SK-N-SH (cell line): ENCODE measurements at regions not wholly inside any gene's neighbourhood (a gene's known extent, or its start where the extent isn't known, plus 50 kb on each side); places are given as distances from the start of the nearest gene placed in this dataset.

Source experiments
- CTCF ChIA-PET: fragments of 300-600, 350-600 bp; formaldehyde crosslinking; extraction: SDS; loops from one replicate; lab custom pipeline; 2021; lab: Yijun Ruan, JAX
- POLR2A ChIA-PET: fragments of 350-600 bp; sonication (Branson Sonifier 250); formaldehyde crosslinking; extraction: SDS; loops from one replicate; lab custom pipeline; 2020; ENCODE audit warnings: antibody characterized with exemption, inconsistent platforms; lab: Yijun Ruan, JAX
- DNase-seq: peaks from one replicate; pipeline ENCODE4 v3.0.0; 2012
- H2AFZ ChIP-seq: fragments of 200-600 bp; sonication (generic); 2 replicates; pipeline ENCODE4 v1.8.1; 2016; ENCODE audit warnings: antibody characterized with exemption, mild to moderate bottlenecking, low read depth
- H3F3A ChIP-seq: fragments of 200-600 bp; sonication (generic); replicated peaks from 2 replicates; pipeline ENCODE3; 2016; ENCODE audit warnings: antibody characterized with exemption, mild to moderate bottlenecking; ENCODE audit not compliant: insufficient read depth
- H3K27ac ChIP-seq, 2 experiments: fragments of 200-500 bp in 1 of 2; fragments of 200-600 bp in 1 of 2; sonication (Bioruptor generic) in 1 of 2; sonication (generic), shearing (Covaris generic) in 1 of 2; 2 replicates each; pipeline versions ENCODE4 v1.5.1 to v1.6.1; 2014 to 2016; ENCODE audit warnings: low read depth in 2 of 2, inconsistent platforms in 1 of 2, low read length in 1 of 2, mild to moderate bottlenecking in 1 of 2, mixed read lengths in 1 of 2
- H3K27me3 ChIP-seq: fragments of 200-600 bp; sonication (generic), shearing (Covaris generic); 2 replicates; pipeline ENCODE4 v1.6.1; 2016; ENCODE audit warnings: mixed run types; ENCODE audit not compliant: insufficient read depth
- H3K36me3 ChIP-seq, 2 experiments: fragments of 200-500 bp in 1 of 2; fragments of 200-600 bp in 1 of 2; sonication (Bioruptor generic) in 1 of 2; sonication (generic) in 1 of 2; replicated peaks in 1 of 2; 2 replicates each; pipeline versions ENCODE3 to v1.5.1; 2014 to 2016; ENCODE audit warnings: low read length in 1 of 2, mild to moderate bottlenecking in 1 of 2; ENCODE audit not compliant: insufficient read depth in 2 of 2, control insufficient read depth in 1 of 2
- H3K4me1 ChIP-seq, 2 experiments: fragments of 200-500 bp in 1 of 2; fragments of 200-600 bp in 1 of 2; sonication (Bioruptor generic) in 1 of 2; sonication (generic), shearing (Covaris generic) in 1 of 2; 2 replicates each; pipeline versions ENCODE4 v1.5.1 to v1.6.1; 2014 to 2016; ENCODE audit warnings: low read depth in 1 of 2, low read length in 1 of 2, mixed run types in 1 of 2; ENCODE audit not compliant: insufficient read depth in 2 of 2, control insufficient read depth in 1 of 2
- H3K4me2 ChIP-seq: fragments of 200-600 bp; sonication (generic), shearing (Covaris generic); 2 replicates; pipeline ENCODE4 v1.6.1; 2017; ENCODE audit warnings: mixed run types
- H3K4me3 ChIP-seq, 2 experiments: fragments of 200-500 bp in 1 of 2; fragments of 200-600 bp in 1 of 2; sonication (Bioruptor generic) in 1 of 2; sonication (generic), shearing (Covaris generic) in 1 of 2; 2 replicates each; pipeline versions ENCODE4 v1.5.1 to v1.8.1; 2014 to 2016; ENCODE audit warnings: low read depth in 2 of 2, inconsistent platforms in 1 of 2, low read length in 1 of 2, mild to moderate bottlenecking in 1 of 2, mixed read lengths in 1 of 2, moderate library complexity in 1 of 2
- H3K79me2 ChIP-seq: fragments of 200-600 bp; sonication (generic); 2 replicates; pipeline ENCODE4 v1.8.1; 2017; ENCODE audit warnings: mild to moderate bottlenecking; ENCODE audit not compliant: insufficient read depth
- H3K9ac ChIP-seq: fragments of 200-600 bp; sonication (generic); 2 replicates; pipeline ENCODE4 v1.6.1; 2017; ENCODE audit warnings: mixed run types
- H3K9me2 ChIP-seq: fragments of 200-600 bp; sonication (generic); 2 replicates; pipeline ENCODE4 v1.6.1; 2017; ENCODE audit warnings: mixed run types
- H3K9me3 ChIP-seq: fragments of 200-600 bp; sonication (generic); 2 replicates; pipeline ENCODE4 v1.6.1; 2017; ENCODE audit warnings: mixed run types, mild to moderate bottlenecking, moderate library complexity
- H4K20me1 ChIP-seq: fragments of 200-600 bp; sonication (generic); 2 replicates; pipeline ENCODE4 v1.6.1; 2017; ENCODE audit warnings: mild to moderate bottlenecking, mixed run types; ENCODE audit not compliant: insufficient read depth
- FOSL2 ChIP-seq: IDR thresholded peaks from 2 replicates; pipeline ENCODE4 v1.4.0; 2012; ENCODE audit warnings: low read depth, mild to moderate bottlenecking, moderate library complexity, borderline replicate concordance
- GATA2 ChIP-seq: sonication (generic); formaldehyde crosslinking; IDR thresholded peaks from 2 replicates; pipeline ENCODE4 v1.5.0; 2020; ENCODE audit warnings: mild to moderate bottlenecking, missing genetic modification reagents
- NFIC ChIP-seq: IDR thresholded peaks from 2 replicates; pipeline ENCODE4 v1.4.0; 2012; ENCODE audit warnings: borderline replicate concordance
- NRF1 ChIP-seq: IDR thresholded peaks from 2 replicates; pipeline ENCODE4 v1.6.1; 2012; ENCODE audit warnings: low read depth, mild to moderate bottlenecking, low read length
- RCOR1 ChIP-seq: fragments of 150-350 bp; IDR thresholded peaks from 2 replicates; pipeline ENCODE4 v1.6.1; 2017; ENCODE audit warnings: antibody characterized with exemption, low read length
- RFX5 ChIP-seq: IDR thresholded peaks from 2 replicates; pipeline ENCODE4 v1.6.1; 2012; ENCODE audit warnings: mild to moderate bottlenecking, improper control_type of control experiment, low read length
- SIN3A ChIP-seq: IDR thresholded peaks from 2 replicates; pipeline ENCODE4 v1.6.1; 2012; ENCODE audit warnings: low read depth, mild to moderate bottlenecking, low read length, moderate library complexity, borderline replicate concordance
- SMC3 ChIP-seq: IDR thresholded peaks from 2 replicates; pipeline ENCODE4 v1.6.1; 2012; ENCODE audit warnings: low read depth, low read length, improper control_type of control experiment
- TCF12 ChIP-seq: IDR thresholded peaks from 2 replicates; pipeline ENCODE4 v1.4.0; 2012
- WGBS: methylation state at CpG from one replicate; pipeline ENCODE4 v1.1.6; 2017; ENCODE audit warnings: low lambda C conversion rate; 5-methylcytosine and 5-hydroxymethylcytosine counted together
- TF ChIP-seq, protein P1 (sequence below): IDR thresholded peaks from 2 replicates; pipeline ENCODE4 v1.6.1; 2012; ENCODE audit warnings: mild to moderate bottlenecking, low read depth, low read length, moderate library complexity

- H3K4me1 ChIP-seq: no peaks in the 10 kb centered on the region
- 36% methylated on average over 1 of the region's 1 CpG for WGBS
- ChIA-PET POLR2A (no interaction called here), CTCF (no interaction called here)
- no peaks in the 10 kb centered on the region for H3K9me3 ChIP-seq
- no peak overlapping the region for H3K9ac ChIP-seq
- H2AFZ ChIP-seq: no peak overlapping the region
- no peak overlapping the region for H3K4me3 ChIP-seq
- no peaks in the 10 kb centered on the region for H3K79me2 ChIP-seq
- H3K4me2 ChIP-seq: no peak overlapping the region
- no peaks in the 10 kb centered on the region for H3K36me3 ChIP-seq
- no peaks in the 10 kb centered on the region for H3F3A ChIP-seq
- H3K27ac ChIP-seq: no peak overlapping the region
- TF ChIP-seq, protein P1, sequence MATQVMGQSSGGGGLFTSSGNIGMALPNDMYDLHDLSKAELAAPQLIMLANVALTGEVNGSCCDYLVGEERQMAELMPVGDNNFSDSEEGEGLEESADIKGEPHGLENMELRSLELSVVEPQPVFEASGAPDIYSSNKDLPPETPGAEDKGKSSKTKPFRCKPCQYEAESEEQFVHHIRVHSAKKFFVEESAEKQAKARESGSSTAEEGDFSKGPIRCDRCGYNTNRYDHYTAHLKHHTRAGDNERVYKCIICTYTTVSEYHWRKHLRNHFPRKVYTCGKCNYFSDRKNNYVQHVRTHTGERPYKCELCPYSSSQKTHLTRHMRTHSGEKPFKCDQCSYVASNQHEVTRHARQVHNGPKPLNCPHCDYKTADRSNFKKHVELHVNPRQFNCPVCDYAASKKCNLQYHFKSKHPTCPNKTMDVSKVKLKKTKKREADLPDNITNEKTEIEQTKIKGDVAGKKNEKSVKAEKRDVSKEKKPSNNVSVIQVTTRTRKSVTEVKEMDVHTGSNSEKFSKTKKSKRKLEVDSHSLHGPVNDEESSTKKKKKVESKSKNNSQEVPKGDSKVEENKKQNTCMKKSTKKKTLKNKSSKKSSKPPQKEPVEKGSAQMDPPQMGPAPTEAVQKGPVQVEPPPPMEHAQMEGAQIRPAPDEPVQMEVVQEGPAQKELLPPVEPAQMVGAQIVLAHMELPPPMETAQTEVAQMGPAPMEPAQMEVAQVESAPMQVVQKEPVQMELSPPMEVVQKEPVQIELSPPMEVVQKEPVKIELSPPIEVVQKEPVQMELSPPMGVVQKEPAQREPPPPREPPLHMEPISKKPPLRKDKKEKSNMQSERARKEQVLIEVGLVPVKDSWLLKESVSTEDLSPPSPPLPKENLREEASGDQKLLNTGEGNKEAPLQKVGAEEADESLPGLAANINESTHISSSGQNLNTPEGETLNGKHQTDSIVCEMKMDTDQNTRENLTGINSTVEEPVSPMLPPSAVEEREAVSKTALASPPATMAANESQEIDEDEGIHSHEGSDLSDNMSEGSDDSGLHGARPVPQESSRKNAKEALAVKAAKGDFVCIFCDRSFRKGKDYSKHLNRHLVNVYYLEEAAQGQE: no peak
- TF ChIP-seq NRF1: no peak
- TF ChIP-seq RFX5: no peak
- TF ChIP-seq SIN3A: no peak
- no peak for TF ChIP-seq NFIC
- TF ChIP-seq RCOR1: no peak
- no peak for TF ChIP-seq TCF12
- no peak for TF ChIP-seq SMC3
- no peaks in the 10 kb centered on the region for H3K27me3 ChIP-seq
- no peak for DNase-seq
- H4K20me1 ChIP-seq: no peaks in the 10 kb centered on the region
- H3K9me2 ChIP-seq: no peaks in the 10 kb centered on the region
Observed at GRCh38 chrX:10352536-10352935, 195.8 kb downstream of the CLCN4 start.

DNA sequence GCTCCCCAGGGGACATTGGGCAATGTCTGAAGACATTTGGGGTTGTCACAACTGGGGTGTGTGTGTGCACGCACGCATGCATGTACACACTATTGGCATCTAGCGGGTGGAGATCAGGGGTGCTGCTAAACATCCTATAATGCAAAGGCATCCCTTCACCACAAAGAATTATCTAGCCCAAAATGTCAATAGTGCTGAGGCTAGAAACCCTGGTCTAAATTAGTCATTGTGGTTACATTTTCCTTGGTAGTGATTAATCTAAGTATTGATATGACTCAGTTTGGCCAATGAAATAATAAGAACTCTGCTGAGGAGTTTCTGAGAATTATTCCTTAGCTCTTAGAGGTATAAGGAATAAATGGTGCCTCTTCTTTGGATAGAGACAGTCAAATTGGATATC, 200.2 kb downstream of the CLCN4 start:
- Histone ChIP-seq H2AFZ (no peak overlapping the region), H3K27me3 (no peaks in the 10 kb centered on the region), H3K9me3 (no peaks in the 10 kb centered on the region), H3K27ac (no peak overlapping the region), H3K4me3 (no peak overlapping the region), H3K9me2 (no peaks in the 10 kb centered on the region), H3F3A (no peaks in the 10 kb centered on the region), H3K4me1 (peaks cover 0 to 3% of the 10 kb centered on the region in 2 experiments; a peak in 1 of 4 replicates), H3K4me2 (no peak overlapping the region), H3K36me3 (no peaks in the 10 kb centered on the region), H4K20me1 (no peaks in the 10 kb centered on the region), H3K9ac (no peak overlapping the region), H3K79me2 (no peaks in the 10 kb centered on the region)
- no peak for DNase-seq
- POLR2A ChIA-PET: no interaction called here
- CTCF ChIA-PET: no interaction called here
- WGBS: 54% methylated on average over 3 of the region's 3 CpGs
- TF ChIP-seq NRF1: no peak
- TF ChIP-seq GATA2 (CRISPR knock-in tag): no peak
- TF ChIP-seq FOSL2: peak; percentile 24; the same call in 1 of the 2 replicates
